RPMI7951 (cell line): ENCODE measurements at regions not wholly inside any gene's neighbourhood (a gene's known extent, or its start where the extent isn't known, plus 50 kb on each side); places are given as distances from the start of the nearest gene placed in this dataset.

ENCODE experiments used
- DNase-seq: peaks from one replicate; pipeline ENCODE4 v3.0.0-alpha.2; 2012; ENCODE audit warnings: low read depth

DNA sequence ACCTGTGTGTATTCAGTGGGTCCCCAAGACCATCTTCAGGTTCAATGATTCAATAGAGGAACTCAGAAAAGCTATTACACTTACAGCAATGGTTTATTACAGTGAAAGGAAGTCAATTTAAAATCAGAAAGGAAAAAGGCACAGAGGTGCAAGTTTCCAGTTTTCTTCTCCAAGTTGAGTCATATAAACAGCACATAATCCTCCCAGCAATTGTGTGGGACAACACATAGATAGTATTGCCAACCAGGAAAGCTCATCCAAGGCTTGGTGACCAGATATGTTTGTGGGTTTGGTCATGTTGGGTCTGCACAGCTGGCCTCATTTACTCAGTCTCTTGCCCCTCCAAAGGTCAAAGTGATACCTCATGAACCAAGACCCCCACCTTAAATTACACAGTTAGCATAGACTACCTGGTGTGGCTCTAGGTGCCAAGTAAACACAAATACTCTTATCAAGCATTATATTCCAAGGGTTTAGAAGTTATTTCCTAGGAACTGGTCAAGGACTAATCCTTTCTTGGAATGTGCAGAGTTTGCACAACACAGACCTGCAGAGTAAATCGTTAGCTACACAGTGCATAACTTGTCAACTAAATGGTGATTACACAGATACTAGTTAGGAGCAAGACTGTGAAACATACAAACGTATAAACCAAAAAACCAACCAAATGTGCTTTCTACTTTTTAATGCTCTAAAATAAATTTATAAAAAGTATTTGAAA, 777.3 kb downstream of the PCDH18 start:
- no peak for DNase-seq

DNA sequence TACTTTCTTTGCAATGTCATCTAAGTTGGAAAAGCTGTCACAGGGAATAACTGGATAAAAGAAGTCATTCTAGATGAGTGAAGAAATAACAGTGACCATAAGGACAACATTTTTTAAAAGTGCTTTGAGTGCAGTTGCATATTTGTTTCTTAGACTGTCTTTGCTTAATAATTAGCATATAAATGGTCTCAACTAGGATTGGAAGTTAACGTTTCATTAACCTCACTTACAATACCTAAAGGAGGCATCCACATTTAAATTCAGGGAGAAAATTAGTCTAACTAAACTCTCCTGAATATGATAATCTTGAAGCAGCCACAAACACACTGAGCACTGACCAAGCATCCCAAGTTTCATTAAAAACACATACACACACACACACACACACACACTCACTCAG, 780.7 kb downstream of the PCDH18 start:
- no peak for DNase-seq

DNA sequence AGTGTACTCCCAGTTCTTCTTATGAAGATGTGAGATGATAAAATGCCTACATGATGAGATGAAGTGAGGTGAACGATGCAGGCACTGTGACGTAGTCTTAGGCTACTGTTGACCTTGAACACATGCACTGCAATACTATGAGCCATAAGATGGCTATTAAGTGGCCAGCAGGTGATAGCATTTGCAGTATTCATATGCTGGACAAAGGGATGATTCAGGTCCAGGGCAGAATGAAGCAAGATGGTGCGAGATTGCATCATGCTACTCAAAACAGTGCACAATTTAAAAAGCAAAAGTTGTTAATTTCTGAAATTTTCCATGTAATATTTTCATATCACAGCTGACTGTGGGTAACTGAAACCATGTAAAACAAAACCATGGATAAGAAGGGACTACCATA, 781.4 kb downstream of the PCDH18 start:
- DNase-seq, result no peak

DNA sequence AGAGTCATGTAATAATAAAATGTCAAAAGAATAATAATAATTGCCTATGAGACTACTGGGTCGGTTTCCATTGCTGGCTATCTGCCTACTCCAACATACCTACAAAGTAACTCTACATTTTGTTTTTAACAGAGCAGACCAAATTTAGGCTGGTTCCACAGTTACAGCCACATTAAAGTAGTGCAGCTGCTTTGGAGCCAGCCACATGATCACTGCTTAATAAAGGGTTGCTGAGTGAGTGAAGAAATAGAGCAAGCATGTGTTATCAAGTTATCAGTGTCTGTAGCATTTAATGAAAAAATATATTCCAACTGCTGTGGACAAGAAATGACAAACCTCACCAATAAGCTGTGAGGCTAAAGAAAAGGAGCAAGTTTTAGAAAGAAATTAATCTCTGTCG, 782.3 kb downstream of the PCDH18 start:
- no peak for DNase-seq

DNA sequence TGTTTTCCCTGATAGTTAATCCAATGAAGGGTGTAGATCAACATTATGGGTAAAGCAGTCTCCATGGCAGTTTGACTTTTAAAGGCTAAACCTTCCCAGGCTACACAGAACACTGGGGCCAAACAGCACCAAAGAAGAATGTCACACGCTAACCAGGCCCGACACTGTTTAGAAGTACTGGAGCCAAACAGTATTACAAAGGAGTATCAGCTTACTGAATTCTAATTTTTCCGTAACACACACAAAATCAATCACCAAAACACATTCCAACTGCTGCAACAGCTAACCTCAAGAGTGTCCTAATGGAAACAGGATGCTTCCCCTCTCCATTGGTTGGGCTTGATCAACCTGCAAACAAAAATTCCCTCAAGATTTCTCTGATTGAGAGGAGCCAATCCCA, 783.5 kb downstream of the PCDH18 start:
- DNase-seq, result no peak

DNA sequence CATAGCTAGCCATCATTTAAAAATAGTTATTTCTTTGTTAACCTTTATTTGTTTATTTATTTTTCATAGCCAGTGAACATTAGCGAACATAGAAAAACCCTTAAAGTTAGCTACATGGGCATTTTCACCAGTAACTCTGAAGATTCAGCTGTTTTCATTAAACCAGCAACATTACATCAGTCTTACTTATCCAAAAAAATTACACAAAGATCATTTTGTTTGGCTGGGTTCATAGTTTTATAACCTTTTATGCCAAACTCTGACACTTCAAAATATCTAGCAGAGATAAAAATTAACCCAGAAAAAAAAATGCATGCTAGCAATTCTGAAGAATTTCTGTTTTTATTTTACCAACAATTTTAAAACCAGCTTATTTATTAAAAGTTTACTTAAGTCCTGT, 784.1 kb downstream of the PCDH18 start:
- no peak for DNase-seq

DNA sequence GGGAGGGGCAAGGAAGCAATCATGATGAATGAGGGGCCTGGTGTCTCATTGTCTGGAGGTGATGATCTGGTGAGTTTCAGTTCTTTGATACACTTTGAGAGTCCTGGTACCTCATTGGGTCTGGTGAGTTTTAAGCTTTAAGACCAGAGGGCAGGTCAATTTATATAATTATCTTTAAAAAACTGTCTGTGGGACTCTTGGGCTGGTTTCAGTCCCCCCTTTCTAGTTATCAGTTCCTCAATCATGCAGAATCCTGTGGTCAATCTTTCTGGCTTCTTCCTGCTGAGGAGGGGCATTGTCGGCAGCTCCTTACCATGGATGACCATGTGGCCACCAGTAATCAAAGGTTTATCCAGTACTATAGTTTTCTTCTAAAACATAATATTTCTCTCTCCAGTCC, 789.1 kb downstream of the PCDH18 start:
- no peak for DNase-seq

DNA sequence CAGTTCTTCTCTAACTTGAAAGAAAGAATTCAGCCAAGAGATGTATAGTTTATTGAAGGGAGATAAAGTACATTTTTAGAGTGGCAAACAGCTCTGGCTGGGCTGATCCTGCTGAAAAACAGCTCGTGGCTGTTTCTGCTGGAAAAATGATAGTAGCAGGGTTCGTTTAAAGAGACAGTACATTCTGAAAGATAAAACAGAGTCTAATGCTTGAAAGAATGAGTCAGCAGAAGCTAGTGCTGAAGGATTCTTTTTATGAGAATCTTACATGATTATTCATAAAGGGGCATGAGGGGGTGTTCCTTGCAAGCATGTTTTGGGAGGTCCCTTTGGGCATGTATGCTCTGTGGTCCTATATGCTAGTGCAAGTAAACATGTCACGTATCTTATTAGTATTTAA, 790.0 kb downstream of the PCDH18 start:
- DNase-seq, result no peak

DNA sequence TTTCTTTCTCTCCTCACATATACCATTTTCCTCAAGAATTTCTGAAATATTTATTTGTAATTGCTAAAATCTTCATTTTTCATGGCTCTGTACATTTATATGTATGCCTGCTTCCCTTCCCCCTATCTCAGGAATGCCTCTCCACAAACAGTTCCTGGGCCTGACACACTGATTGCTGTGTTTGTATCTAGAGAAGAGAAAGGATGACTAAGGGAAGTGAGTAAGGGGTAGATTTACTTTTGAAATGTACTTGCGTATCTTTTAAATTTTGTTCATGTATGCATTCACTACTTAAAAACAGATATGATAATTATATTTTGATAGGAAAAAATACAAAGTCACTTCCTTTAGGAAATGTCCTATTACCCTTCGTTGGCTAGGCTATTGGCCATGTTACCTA, 790.8 kb downstream of the PCDH18 start:
- DNase-seq, result no peak

DNA sequence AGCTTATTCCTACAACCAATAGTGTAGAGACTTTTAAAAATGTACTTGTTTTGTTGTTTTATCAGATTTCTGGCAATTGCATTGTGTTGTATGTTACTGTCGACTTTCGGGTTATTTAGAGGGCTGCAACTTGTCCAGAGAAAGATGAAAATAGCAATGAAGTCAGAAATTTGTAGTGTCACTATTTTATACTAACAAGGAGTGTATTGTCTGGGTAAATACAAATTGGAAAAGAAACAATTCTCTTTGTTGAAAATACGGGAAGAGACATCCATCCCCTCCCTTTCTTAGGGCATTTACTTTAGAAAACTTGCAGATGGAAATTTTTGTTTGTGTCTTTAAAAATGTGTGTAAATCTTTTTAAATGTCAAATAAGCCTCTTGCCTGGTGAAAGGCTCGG, 792.0 kb downstream of the PCDH18 start:
- no peak for DNase-seq

DNA sequence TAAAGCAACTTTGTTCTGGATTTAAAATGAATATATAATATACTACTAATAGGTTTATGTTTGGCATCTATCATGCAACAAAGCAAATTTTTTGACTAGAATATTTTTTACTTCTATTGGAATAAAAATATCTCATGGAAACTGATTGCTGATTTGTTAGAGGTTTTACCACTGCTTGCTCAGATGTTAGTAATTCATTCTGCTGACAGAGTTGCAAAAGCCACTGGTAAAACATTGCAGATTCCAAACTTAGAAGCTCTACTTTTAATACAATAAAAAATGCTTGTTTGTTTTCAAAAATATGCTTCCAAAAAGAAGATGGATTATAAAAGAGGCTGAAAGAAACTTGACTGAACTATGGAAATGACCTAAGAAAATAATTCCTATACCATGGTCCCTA, 795.2 kb downstream of the PCDH18 start:
- DNase-seq, result no peak

DNA sequence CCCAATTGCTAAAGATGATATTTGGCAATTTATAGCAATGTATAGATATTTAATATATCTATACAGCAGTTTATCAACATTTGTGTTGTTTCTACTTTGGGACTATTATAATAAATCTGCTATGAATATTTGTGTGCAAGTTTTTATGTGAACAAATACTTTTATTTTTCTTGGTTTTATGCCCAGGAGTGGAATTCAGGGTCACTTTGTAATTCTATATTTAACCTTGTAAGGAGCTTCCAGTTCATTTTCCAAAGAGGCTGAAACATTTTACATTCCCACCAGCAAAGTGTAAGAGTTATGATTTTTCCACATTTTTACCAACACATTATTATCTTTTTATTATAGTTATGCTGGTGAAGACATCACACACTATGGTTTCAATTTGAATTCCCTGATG, 801.3 kb downstream of the PCDH18 start:
- DNase-seq, result no peak

DNA sequence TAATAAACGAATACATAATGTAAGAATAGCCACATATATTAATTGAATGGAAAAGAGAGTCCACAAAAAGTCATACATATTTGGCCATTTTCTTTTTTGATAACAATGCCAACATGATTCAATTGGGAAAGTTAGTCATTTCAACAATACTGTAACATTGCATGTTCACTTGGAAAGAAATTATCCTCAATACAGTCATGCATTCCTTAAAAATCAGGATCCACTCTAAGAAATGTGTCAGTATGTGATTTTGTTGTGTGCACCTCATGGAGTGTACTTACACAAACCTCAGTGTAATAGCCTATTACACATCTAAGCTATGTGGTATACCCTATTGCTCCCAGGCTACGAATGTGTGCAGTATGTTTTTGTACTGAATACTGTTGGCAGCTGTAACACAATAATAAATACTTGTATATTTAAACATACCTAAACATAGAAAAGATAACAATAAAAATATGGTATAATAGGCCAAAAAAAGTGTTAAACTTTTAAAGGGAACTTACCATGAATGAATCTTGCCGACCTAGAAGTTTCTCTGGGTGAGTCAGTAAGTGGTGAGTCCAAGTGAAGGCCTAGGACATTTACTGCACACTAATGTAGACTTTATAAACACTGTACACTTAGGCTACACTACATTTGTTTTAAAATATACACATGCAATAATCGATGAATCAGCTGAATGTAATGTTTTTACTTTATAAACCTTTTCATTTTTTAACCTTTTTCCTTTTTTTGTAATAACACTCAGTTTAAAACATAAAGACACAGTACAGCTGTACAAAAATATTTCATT, 806.8 kb downstream of the PCDH18 start:
- DNase-seq, result no peak

DNA sequence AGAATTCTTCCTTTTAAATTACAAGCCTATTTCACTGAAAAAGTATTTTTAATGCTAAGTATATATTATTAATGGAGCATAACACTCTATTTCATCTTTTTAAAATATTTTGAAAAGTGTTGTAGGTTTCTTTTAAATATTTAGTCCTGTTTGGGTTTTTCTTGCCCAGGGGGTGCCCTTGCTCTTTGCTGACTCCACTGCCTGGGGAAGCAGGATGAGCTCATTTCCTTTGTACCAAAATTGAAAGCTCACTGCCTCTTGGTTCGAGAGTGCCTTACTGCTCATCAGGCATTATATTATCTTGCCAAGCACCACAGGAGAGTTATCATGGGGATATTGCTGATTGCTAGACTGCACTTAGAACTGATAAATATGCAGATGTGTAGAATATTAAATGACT, 819.2 kb downstream of the PCDH18 start:
- DNase-seq, result no peak

DNA sequence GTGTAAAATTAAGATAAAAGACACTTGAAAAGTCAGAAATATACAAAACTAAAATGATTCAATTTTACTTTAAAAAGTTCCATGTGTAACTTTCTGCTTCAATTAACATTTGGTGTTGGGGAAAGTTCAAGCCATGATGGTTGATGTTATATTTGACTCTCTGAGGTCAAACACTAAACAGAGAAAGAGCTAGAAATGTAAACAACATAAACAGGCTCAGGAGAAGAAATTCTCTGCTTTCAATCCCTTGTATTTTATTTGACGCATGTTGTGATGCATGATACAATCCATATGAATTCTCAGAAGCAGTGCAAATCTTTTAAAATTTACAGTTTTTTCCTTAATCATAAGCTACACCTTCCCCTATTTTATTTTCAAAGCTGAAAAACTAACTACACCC, 822.4 kb downstream of the PCDH18 start:
- DNase-seq, result no peak

DNA sequence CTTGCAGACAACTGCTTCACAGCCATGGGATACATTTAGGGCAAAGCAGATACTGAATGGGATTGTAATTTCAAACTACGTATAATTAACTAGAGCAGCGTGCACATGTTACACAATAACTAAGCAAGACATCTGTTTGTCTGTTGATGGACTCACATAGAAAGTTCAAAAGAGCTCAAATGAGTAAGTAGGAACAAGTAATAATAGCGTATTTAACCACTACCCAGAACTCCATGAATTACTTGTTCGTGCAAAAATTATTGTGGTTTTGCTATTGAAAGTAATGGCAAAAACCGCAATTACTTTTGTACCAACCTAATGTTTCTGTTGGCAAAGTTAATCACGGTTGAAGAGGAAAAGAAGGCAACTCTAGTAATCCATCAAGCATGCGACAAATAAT, 825.4 kb downstream of the PCDH18 start:
- peak; percentile 2 for DNase-seq

DNA sequence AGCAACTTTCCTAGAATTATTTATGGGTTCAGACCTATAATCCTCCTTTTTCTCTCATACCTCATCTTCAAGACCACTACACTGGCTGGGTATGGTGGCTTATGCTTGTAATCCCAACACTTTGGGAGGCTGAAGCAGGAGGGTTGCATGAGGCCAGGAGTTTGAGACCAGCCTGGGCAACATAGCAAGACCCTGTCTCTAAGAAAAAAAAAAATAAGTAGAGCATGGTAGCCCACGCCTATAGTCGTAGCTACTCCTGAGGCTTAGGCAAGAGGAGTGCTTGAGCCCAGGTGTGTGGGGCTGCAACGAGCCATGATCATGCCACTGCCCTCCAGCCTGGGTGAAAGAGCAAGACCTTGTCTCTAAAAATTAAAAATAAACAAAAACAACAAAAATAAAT, 832.4 kb downstream of the PCDH18 start:
- no peak for DNase-seq

DNA sequence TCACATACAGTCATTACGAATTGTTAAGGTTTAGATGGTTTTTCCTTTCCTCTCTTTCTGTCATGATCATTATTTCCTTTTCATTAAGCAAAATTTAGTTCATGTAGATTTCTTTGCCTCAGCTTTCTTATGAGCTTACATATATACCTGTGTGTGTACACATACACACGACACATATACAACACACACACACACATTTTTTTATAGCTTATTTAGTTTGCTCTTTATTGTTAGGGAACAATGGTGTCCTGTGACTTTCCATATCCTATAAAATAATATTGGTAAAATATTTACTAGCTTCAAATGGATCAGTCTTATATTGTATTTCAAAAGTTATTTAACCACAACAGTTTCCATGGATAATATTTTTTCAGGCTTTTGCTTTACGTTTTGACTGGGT, 840.7 kb downstream of the PCDH18 start:
- DNase-seq, result no peak

DNA sequence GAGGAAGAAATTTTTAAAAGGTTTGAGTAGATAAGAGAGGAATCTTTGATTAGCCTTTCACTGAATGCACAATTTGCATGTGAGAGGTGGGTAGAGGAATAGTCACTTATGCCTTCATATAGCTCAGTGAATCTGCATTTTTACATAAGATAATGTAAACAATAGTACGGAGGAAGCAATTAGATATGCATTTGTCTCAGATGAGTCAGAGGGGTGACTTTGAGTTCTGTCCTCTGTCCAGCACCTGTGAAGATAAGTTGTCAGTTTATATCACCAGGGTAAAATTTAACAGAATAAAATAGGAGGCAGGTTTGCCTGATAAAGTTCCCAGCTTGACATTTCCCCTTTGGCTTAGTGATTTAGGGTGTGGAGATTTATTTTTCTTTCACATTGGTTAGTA, 841.9 kb downstream of the PCDH18 start:
- DNase-seq, result no peak

DNA sequence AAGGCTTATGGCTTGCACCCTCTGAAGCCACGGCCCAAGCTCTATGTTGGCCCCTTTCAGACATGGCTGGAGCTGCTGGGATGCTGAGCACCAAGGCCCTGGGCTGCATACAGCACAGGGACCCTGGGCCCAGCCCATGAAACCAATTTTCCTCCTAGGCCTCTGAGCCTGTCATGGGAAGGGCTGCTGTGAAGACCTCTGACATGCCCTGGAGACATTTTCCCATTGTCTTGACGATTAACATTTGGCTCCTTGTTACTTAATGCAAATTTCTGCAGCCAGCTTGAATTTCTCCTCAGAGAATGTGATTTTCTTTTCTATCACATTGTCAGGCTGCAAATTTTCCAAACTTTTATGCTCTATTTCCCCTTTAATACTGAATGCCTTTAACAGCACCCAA, 844.7 kb downstream of the PCDH18 start:
- DNase-seq, result no peak

DNA sequence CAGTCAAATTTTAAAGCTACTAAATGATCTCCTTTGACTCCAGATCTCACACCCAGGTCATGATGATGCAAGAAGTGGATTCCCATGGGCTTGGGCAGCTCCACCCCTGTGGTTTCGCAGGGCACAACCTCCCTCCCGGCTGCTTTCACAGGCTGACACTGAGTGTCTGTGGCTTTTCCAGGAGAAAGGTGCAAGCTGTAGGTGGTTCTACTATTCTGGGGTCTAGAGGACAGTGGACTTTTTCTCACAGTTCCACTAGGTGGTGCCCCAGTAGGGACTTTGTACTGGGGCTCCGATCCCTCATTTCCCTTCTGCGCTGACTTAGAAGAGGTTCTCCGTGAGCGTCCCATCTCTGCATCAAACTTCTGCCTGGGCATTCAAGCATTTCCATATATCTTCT, 845.2 kb downstream of the PCDH18 start:
- DNase-seq, result peak; percentile 2

DNA sequence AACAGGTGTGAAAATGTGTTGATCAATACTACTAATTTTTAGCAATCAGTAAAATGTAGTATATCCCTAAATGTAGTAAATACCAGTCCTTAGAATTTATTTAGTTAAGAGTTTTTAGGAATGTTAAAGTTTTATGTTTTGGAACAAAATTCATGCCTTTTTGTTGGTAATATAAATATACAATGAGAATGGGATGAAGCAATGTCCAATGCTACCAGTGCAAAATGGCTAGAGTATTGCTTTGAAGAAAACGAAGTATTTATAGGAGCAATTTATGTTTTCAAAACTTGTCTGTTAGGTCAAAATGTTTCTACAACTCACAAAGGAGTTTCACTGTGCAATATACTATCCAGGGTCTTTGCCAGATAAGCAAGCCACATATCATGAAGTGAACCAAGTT, 851.5 kb downstream of the PCDH18 start:
- no peak for DNase-seq

DNA sequence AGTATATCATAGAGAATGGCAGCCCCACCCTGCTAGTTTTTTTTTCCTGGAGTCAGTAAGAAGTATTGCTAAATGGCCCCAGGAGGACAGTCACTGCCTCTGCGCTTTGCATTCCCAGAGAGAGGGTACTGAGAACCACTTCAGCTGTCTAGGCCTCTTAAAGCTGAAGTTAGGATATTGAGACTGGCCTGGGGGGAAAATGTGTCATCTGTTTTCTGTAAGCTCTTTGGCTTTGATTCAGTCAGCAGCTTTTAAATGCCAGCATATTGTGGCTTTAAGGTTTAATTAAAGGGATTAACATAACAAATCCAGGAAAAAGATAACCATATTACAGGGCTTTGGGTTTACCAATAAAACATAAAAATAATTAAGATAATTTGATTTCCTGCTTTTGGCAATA, 852.0 kb downstream of the PCDH18 start:
- peak; percentile 8 for DNase-seq

DNA sequence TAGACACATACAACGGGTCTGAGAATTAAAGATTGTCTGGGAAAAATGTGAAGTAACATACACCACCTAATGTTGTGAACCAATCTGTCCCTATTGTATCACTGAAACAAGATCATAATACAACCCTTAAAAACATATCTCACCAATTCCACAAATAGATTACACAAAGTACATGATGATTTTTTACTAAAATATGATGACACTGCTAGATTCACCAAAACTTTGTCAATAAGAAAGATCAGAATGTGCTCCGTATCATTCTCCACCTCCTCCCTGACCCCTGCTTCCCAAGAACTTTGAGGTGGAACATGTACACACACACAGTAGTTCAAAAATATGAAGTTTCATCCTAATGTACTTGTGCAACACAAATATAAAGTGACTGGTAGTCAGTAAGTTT, 862.0 kb downstream of the PCDH18 start:
- DNase-seq, result no peak
